ENCODE measurements at regions not wholly inside any gene's neighbourhood (a gene's known extent, or its start where the extent isn't known, plus 50 kb on each side); places are given as distances from the start of the nearest gene placed in this dataset.

GRCh38 chr9:115333277-115334070 is 215.5 kb upstream of the TNC start:
- Histone ChIP-seq H3K79me2 (ENCODE audit: insufficient read depth, low read length) (no peaks in the 10 kb centered on the region), H3K27me3 (ENCODE audit: insufficient read depth, low read length, poor library complexity) (no peaks in the 10 kb centered on the region), H3K9ac (ENCODE audit: low read depth, low read length) (no peak overlapping the region), H3K36me3 (ENCODE audit: insufficient read depth, low read length) (no peaks in the 10 kb centered on the region), H4K20me1 (ENCODE audit: insufficient read depth, low read length) (no peaks in the 10 kb centered on the region), H3K27ac (ENCODE audit: low read length) (no peak overlapping the region), H3K4me1 (ENCODE audit: insufficient read depth, low read length) (no peaks in the 10 kb centered on the region), H2AFZ (ENCODE audit: low read depth, low read length) (no peak overlapping the region), H3K4me2 (ENCODE audit: insufficient read depth, low read length) (no peak overlapping the region), H3K9me3 (ENCODE audit: insufficient read depth, low read length, severe bottlenecking) (peaks cover 2% of the 10 kb centered on the region), H3K4me3 (ENCODE audit: low read depth in 1 of 2, low read length in 2 of 2) (no peak overlapping the region)
- TF ChIP-seq EZH2 (IDR thresholded peaks at IDR 0.05; ENCODE audit: borderline replicate concordance, low read depth, low read length, severe bottlenecking), result no peak
- TF ChIP-seq, protein P1, sequence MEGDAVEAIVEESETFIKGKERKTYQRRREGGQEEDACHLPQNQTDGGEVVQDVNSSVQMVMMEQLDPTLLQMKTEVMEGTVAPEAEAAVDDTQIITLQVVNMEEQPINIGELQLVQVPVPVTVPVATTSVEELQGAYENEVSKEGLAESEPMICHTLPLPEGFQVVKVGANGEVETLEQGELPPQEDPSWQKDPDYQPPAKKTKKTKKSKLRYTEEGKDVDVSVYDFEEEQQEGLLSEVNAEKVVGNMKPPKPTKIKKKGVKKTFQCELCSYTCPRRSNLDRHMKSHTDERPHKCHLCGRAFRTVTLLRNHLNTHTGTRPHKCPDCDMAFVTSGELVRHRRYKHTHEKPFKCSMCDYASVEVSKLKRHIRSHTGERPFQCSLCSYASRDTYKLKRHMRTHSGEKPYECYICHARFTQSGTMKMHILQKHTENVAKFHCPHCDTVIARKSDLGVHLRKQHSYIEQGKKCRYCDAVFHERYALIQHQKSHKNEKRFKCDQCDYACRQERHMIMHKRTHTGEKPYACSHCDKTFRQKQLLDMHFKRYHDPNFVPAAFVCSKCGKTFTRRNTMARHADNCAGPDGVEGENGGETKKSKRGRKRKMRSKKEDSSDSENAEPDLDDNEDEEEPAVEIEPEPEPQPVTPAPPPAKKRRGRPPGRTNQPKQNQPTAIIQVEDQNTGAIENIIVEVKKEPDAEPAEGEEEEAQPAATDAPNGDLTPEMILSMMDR (IDR thresholded peaks at IDR 0.05; ENCODE audit: borderline replicate concordance, extremely low read depth, low read length, poor library complexity, severe bottlenecking), result no peak
- no peak for DNase-seq
- ATAC-seq (ENCODE audit: insufficient read depth, low read depth), result no peak

- Histone ChIP-seq H3K4me1 (ENCODE audit: insufficient read depth, low read length) (no peaks in the 10 kb centered on the region), H3K9me3 (ENCODE audit: insufficient read depth, low read length, severe bottlenecking) (peaks cover 2% of the 10 kb centered on the region), H2AFZ (ENCODE audit: low read depth, low read length) (no peak overlapping the region), H3K9ac (ENCODE audit: low read depth, low read length) (no peak overlapping the region), H3K79me2 (ENCODE audit: insufficient read depth, low read length) (no peaks in the 10 kb centered on the region), H3K4me2 (ENCODE audit: insufficient read depth, low read length) (no peak overlapping the region), H3K4me3 (ENCODE audit: low read depth in 1 of 2, low read length in 2 of 2) (no peak overlapping the region), H3K27ac (ENCODE audit: low read length) (no peak overlapping the region), H4K20me1 (ENCODE audit: insufficient read depth, low read length) (no peaks in the 10 kb centered on the region), H3K36me3 (ENCODE audit: insufficient read depth, low read length) (no peaks in the 10 kb centered on the region), H3K27me3 (ENCODE audit: insufficient read depth, low read length, poor library complexity) (no peaks in the 10 kb centered on the region)
- TF ChIP-seq, protein P1 (IDR thresholded peaks at IDR 0.05; ENCODE audit: borderline replicate concordance, extremely low read depth, low read length, poor library complexity, severe bottlenecking), result no peak
- no peak for TF ChIP-seq EZH2 (IDR thresholded peaks at IDR 0.05; ENCODE audit: borderline replicate concordance, low read depth, low read length, severe bottlenecking)
- ATAC-seq (ENCODE audit: insufficient read depth, low read depth), result no peak
- DNase-seq, result no peak
These were observed 217.5 kb upstream of the TNC start for GRCh38 chr9:115335439-115335838.

DNA sequence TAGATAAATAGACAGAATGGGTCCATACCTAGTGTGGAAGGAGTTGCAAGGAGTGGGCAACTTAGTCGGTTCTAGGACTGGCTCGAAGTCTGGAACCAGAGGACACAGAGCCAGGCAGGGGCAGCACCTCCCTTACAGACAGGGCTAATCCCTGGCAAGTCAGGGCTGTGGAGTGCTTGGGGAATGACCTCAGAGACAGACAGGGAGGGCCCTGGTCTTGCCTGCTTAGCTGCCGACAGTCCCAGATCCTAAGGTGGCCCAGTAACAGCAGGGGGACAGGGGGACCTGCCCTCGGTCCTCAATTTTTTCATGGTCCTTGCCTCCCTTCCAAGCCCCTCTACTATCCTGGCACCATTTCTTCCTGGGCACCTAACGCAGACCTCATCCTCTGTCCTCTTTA is 222.4 kb upstream of the TNC start:
- Histone ChIP-seq H3K36me3 (ENCODE audit: insufficient read depth, low read length) (no peaks in the 10 kb centered on the region), H3K27ac (ENCODE audit: low read length) (no peak overlapping the region), H3K4me1 (ENCODE audit: insufficient read depth, low read length) (no peaks in the 10 kb centered on the region), H3K79me2 (ENCODE audit: insufficient read depth, low read length) (no peaks in the 10 kb centered on the region), H2AFZ (ENCODE audit: low read depth, low read length) (no peak overlapping the region), H3K4me2 (ENCODE audit: insufficient read depth, low read length) (no peak overlapping the region), H3K9ac (ENCODE audit: low read depth, low read length) (no peak overlapping the region), H3K27me3 (ENCODE audit: insufficient read depth, low read length, poor library complexity) (no peaks in the 10 kb centered on the region), H4K20me1 (ENCODE audit: insufficient read depth, low read length) (no peaks in the 10 kb centered on the region), H3K4me3 (ENCODE audit: low read depth in 1 of 2, low read length in 2 of 2) (no peak overlapping the region), H3K9me3 (ENCODE audit: insufficient read depth, low read length, severe bottlenecking) (peaks cover 2% of the 10 kb centered on the region)
- TF ChIP-seq, protein P1 (IDR thresholded peaks at IDR 0.05; ENCODE audit: borderline replicate concordance, extremely low read depth, low read length, poor library complexity, severe bottlenecking), result no peak
- no peak for TF ChIP-seq EZH2 (IDR thresholded peaks at IDR 0.05; ENCODE audit: borderline replicate concordance, low read depth, low read length, severe bottlenecking)
- no peak for DNase-seq
- no peak for ATAC-seq (ENCODE audit: insufficient read depth, low read depth)

Data from DND-41 (cell line).